CD14-positive monocyte (primary cell): ENCODE measurements at regions not wholly inside any gene's neighbourhood (a gene's known extent, or its start where the extent isn't known, plus 50 kb on each side); places are given as distances from the start of the nearest gene placed in this dataset.

Experiments used
- DNase-seq, 3 donors: peaks; one replicate each; pipeline ENCODE4 v3.0.0-alpha.2; 2011 to 2022
- H2AFZ ChIP-seq: 2 replicates; pipeline ENCODE4 v1.6.0; 2012; ENCODE audit warnings: mild to moderate bottlenecking, low read depth, low read length, inconsistent platforms; ENCODE audit not compliant: insufficient read depth, poor library complexity, severe bottlenecking
- H3K27ac ChIP-seq, 2 donors: 1 replicate in 1 of 2; 2 replicates in 1 of 2; pipeline ENCODE4 v1.5.1; 2012 to 2013; ENCODE audit warnings: low read length in 2 of 2, control low read depth in 1 of 2, inconsistent platforms in 1 of 2, low read depth in 1 of 2, mild to moderate bottlenecking in 1 of 2
- H3K27me3 ChIP-seq, 2 donors: one replicate each; pipeline versions ENCODE4 v1.6.0 to v1.6.1; 2011 to 2013; ENCODE audit warnings: low read length in 2 of 2; ENCODE audit not compliant: control insufficient read depth in 2 of 2, insufficient read depth in 2 of 2
- H3K36me3 ChIP-seq, 2 donors: replicated peaks in 1 of 2; 1 replicate in 1 of 2; 2 replicates in 1 of 2; pipeline versions ENCODE4 v1.5.1 to v1.6.1; 2012 to 2013; ENCODE audit warnings: low read length in 2 of 2, control low read depth in 1 of 2, inconsistent platforms in 1 of 2, mild to moderate bottlenecking in 1 of 2; ENCODE audit not compliant: insufficient read depth in 2 of 2, control insufficient read depth in 1 of 2
- H3K4me1 ChIP-seq, 2 donors: 1 replicate in 1 of 2; 2 replicates in 1 of 2; pipeline versions ENCODE4 v1.5.1 to v1.6.1; 2012 to 2013; ENCODE audit warnings: low read length in 2 of 2, control low read depth in 1 of 2, inconsistent platforms in 1 of 2, mild to moderate bottlenecking in 1 of 2, moderate library complexity in 1 of 2; ENCODE audit not compliant: insufficient read depth in 2 of 2, control insufficient read depth in 1 of 2
- H3K4me2 ChIP-seq: replicated peaks from 2 replicates; pipeline ENCODE3; 2012; ENCODE audit warnings: low read length, moderate library complexity, mild to moderate bottlenecking; ENCODE audit not compliant: poor library complexity, severe bottlenecking; ENCODE audit errors: extremely low read depth
- H3K4me3 ChIP-seq, 3 experiments: fragments of 200-600 bp in 1 of 3; sonication (generic) in 1 of 3; replicated peaks in 1 of 3; 1 replicate in 2 of 3; 2 replicates in 1 of 3; pipeline ENCODE4 v1.5.1; 2011 to 2013; ENCODE audit warnings: low read length in 3 of 3, mild to moderate bottlenecking in 3 of 3, control low read depth in 2 of 3, low read depth in 2 of 3, inconsistent platforms in 1 of 3, moderate library complexity in 1 of 3
- H3K79me2 ChIP-seq: 2 replicates; pipeline ENCODE4 v1.6.0; 2012; ENCODE audit warnings: mild to moderate bottlenecking, control low read depth, inconsistent platforms, low read length, moderate library complexity; ENCODE audit not compliant: insufficient read depth
- H3K9ac ChIP-seq: 2 replicates; pipeline ENCODE4 v1.6.0; 2017; ENCODE audit warnings: low read length, mild to moderate bottlenecking; ENCODE audit not compliant: insufficient read depth, poor library complexity, severe bottlenecking
- H3K9me3 ChIP-seq, 2 donors: replicated peaks in 1 of 2; 1 replicate in 1 of 2; 2 replicates in 1 of 2; pipeline versions ENCODE4 v1.5.1 to v1.6.1; 2012 to 2013; ENCODE audit warnings: low read length in 2 of 2, control low read depth in 1 of 2; ENCODE audit not compliant: control insufficient read depth in 1 of 2, insufficient read depth in 1 of 2
- H4K20me1 ChIP-seq: 2 replicates; pipeline ENCODE4 v1.6.0; 2012; ENCODE audit warnings: mild to moderate bottlenecking, low read length, control low read depth, moderate library complexity; ENCODE audit not compliant: insufficient read depth
- H3K27ac Mint-ChIP-seq, 7 donors: one replicate each; pipeline ENCODE4 v1.8.0; 2020; ENCODE audit warnings: mild to moderate bottlenecking in 7 of 7, mixed read lengths in 7 of 7, moderate library complexity in 6 of 7, inconsistent platforms in 2 of 7
- H3K27me3 Mint-ChIP-seq, 3 donors: one replicate each; pipeline ENCODE4 v1.8.0; 2021 to 2022; ENCODE audit warnings: low read depth in 3 of 3, mild to moderate bottlenecking in 3 of 3, mixed read lengths in 3 of 3, moderate library complexity in 3 of 3, inconsistent platforms in 1 of 3
- H3K36me3 Mint-ChIP-seq, 2 donors: one replicate each; pipeline ENCODE4 v1.8.0; 2020; ENCODE audit warnings: mixed read lengths in 2 of 2, inconsistent platforms in 1 of 2, mild to moderate bottlenecking in 1 of 2
- H3K4me1 Mint-ChIP-seq: one replicate; pipeline ENCODE4 v1.8.0; 2020; ENCODE audit warnings: mild to moderate bottlenecking, mixed read lengths
- H3K4me3 Mint-ChIP-seq, 2 donors: one replicate each; pipeline ENCODE4 v1.8.0; 2020; ENCODE audit warnings: mild to moderate bottlenecking in 2 of 2, mixed read lengths in 2 of 2, moderate library complexity in 1 of 2
- H3K9me3 Mint-ChIP-seq, 7 donors: one replicate each; pipeline ENCODE4 v1.8.0; 2020 to 2022; ENCODE audit warnings: mixed read lengths in 7 of 7, mild to moderate bottlenecking in 6 of 7, moderate library complexity in 6 of 7, inconsistent platforms in 2 of 7
- WGBS: methylation state at CpG from one replicate; pipeline ENCODE4 v1.1.5; 2013; ENCODE audit warnings: missing lambda C conversion rate; ENCODE audit not compliant: insufficient coverage; 5-methylcytosine and 5-hydroxymethylcytosine counted together
- intact Hi-C, 2 donors: fragments of 100-400 bp; cut with micrococcal nuclease; formaldehyde crosslinking; loops; one replicate each; pipeline versions ENCODE4 v1.15.0 to v1.15.1; 2023
- TF ChIP-seq, protein P1 (sequence below): fragments of 200-600 bp; IDR thresholded peaks from one replicate; pipeline ENCODE4 v1.8.0; 2022; ENCODE audit warnings: antibody characterized with exemption, mild to moderate bottlenecking

GRCh38 chr12:91914701-91915100 lies 230.9 kb downstream of the BTG1 start:
- H3K36me3 Mint-ChIP-seq, result no peaks in the 10 kb centered on the region
- DNase-seq, result no peak
- peaks cover 0 to 4% (median 0%) of the 10 kb centered on the region in 7 donors for H3K9me3 Mint-ChIP-seq
- peaks cover 0 to 6% (median 0%) of the 10 kb centered on the region in 3 donors for H3K27me3 Mint-ChIP-seq
- no peaks in the 10 kb centered on the region for H3K4me1 ChIP-seq
- no peaks in the 10 kb centered on the region for H3K27me3 ChIP-seq
- H3K79me2 ChIP-seq, result no peaks in the 10 kb centered on the region
- H3K4me3 Mint-ChIP-seq, result no peak overlapping the region
- no peak overlapping the region for H3K27ac ChIP-seq
- H4K20me1 ChIP-seq, result no peaks in the 10 kb centered on the region
- H3K9me3 ChIP-seq, result no peaks in the 10 kb centered on the region
- TF ChIP-seq, protein P1, sequence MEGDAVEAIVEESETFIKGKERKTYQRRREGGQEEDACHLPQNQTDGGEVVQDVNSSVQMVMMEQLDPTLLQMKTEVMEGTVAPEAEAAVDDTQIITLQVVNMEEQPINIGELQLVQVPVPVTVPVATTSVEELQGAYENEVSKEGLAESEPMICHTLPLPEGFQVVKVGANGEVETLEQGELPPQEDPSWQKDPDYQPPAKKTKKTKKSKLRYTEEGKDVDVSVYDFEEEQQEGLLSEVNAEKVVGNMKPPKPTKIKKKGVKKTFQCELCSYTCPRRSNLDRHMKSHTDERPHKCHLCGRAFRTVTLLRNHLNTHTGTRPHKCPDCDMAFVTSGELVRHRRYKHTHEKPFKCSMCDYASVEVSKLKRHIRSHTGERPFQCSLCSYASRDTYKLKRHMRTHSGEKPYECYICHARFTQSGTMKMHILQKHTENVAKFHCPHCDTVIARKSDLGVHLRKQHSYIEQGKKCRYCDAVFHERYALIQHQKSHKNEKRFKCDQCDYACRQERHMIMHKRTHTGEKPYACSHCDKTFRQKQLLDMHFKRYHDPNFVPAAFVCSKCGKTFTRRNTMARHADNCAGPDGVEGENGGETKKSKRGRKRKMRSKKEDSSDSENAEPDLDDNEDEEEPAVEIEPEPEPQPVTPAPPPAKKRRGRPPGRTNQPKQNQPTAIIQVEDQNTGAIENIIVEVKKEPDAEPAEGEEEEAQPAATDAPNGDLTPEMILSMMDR, result no peak
- no peaks in the 10 kb centered on the region for H3K4me1 Mint-ChIP-seq
- no peak overlapping the region for H3K9ac ChIP-seq
- H3K36me3 ChIP-seq, result no peaks in the 10 kb centered on the region
- intact Hi-C loops, result no loop called here
- no peak overlapping the region for H3K27ac Mint-ChIP-seq
- no peak overlapping the region for H3K4me2 ChIP-seq
- H2AFZ ChIP-seq, result no peak overlapping the region
- WGBS, result 94% methylated on average over 2 of the region's 2 CpGs
- no peak overlapping the region for H3K4me3 ChIP-seq

GRCh38 chr12:91913651-91914050 lies 232.0 kb downstream of the BTG1 start:
- 100% methylated on average over 1 of the region's 4 CpGs for WGBS
- intact Hi-C loops, result no loop called here
- H3K4me3 Mint-ChIP-seq, result no peak overlapping the region
- H3K4me1 Mint-ChIP-seq, result no peaks in the 10 kb centered on the region
- Histone ChIP-seq H3K27me3 (no peaks in the 10 kb centered on the region), H3K79me2 (no peaks in the 10 kb centered on the region), H3K9ac (no peak overlapping the region), H4K20me1 (no peaks in the 10 kb centered on the region), H3K4me2 (no peak overlapping the region), H3K4me3 (no peak overlapping the region), H3K27ac (no peak overlapping the region), H3K36me3 (no peaks in the 10 kb centered on the region), H3K9me3 (no peaks in the 10 kb centered on the region), H3K4me1 (no peaks in the 10 kb centered on the region), H2AFZ (no peak overlapping the region)
- no peak for DNase-seq
- TF ChIP-seq, protein P1, result no peak
- no peaks in the 10 kb centered on the region for H3K36me3 Mint-ChIP-seq
- H3K9me3 Mint-ChIP-seq, result peaks cover 0 to 4% (median 0%) of the 10 kb centered on the region in 7 donors
- no peak overlapping the region for H3K27ac Mint-ChIP-seq
- peaks cover 0 to 6% (median 0%) of the 10 kb centered on the region in 3 donors for H3K27me3 Mint-ChIP-seq
